Natural killer cell treated with Interleukin-12 subunit alpha and Interleukin-12 subunit beta and Interleukin-15 and Interleukin-18, amount 100 ng/mL, for 72 hours (primary cell): ENCODE measurements at regions not wholly inside any gene's neighbourhood (a gene's known extent, or its start where the extent isn't known, plus 50 kb on each side); places are given as distances from the start of the nearest gene placed in this dataset.

ENCODE experiments used
- ATAC-seq, 2 donors: fragments of 150-1000 bp; cut with Tn5 transposase in 1 of 2; sonication (Bioruptor Pico), chemical (Tn5 transposase) in 1 of 2; 2 replicates each; pipeline ENCODE4 v1.10.0; 2021
- DNase-seq: peaks from one replicate; pipeline ENCODE4 v3.0.0; 2022; ENCODE audit warnings: low spot score
- H3K27ac Mint-ChIP-seq, 2 donors: 1 replicate in 1 of 2; 2 replicates in 1 of 2; pipeline ENCODE4 v1.8.0; 2022; ENCODE audit warnings: mixed read lengths in 2 of 2, mild to moderate bottlenecking in 1 of 2, moderate library complexity in 1 of 2
- H3K27me3 Mint-ChIP-seq, 2 donors: 1 replicate in 1 of 2; 2 replicates in 1 of 2; pipeline ENCODE4 v1.8.0; 2022; ENCODE audit warnings: mixed read lengths in 2 of 2
- H3K36me3 Mint-ChIP-seq: one replicate; pipeline ENCODE4 v1.8.0; 2022; ENCODE audit warnings: mixed read lengths
- H3K4me1 Mint-ChIP-seq, 2 donors: 1 replicate in 1 of 2; 2 replicates in 1 of 2; pipeline ENCODE4 v1.8.0; 2022; ENCODE audit warnings: low read depth in 2 of 2, mixed read lengths in 2 of 2, mild to moderate bottlenecking in 1 of 2
- H3K4me3 Mint-ChIP-seq: one replicate; pipeline ENCODE4 v1.8.0; 2022; ENCODE audit warnings: mixed read lengths
- H3K9me3 Mint-ChIP-seq: 2 replicates; pipeline ENCODE4 v1.8.0; 2022; ENCODE audit warnings: mixed read lengths

DNA sequence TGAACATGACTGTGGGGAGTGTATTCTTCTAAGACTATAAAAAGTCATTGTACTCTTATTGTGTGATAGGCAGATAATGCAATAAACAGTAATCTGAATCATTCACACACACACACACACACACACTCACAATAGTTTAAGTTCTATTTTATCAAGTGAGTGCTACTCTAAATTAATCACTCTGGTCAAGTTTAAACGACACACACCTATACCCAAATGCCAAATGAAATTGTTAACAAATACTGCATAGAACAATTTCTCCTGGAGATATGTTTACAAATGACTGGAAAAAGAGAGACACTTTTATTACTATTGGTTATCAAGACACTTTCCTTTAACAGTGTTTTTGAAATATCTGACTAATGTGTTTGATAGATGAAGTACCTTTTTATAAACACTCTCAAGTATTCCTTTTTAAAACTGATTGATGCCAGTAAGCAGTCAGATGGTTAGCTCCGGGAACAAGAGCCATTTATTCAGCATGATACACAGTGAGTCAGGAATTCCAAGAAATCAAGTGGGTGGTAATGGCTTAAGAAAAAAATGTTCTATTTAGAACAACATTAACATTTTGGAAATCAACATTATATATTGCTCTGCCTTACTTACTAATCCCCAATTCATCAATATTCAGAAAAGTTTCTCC, 521.6 kb upstream of the ST8SIA4 start:
- Mint-ChIP-seq H3K27me3 (no peaks in the 10 kb centered on the region), H3K36me3 (no peaks in the 10 kb centered on the region), H3K4me3 (no peak overlapping the region), H3K27ac (no peak overlapping the region), H3K9me3 (peaks cover 3% of the 10 kb centered on the region), H3K4me1 (no peaks in the 10 kb centered on the region)
- DNase-seq (no peak), ATAC-seq (no peak)

DNA sequence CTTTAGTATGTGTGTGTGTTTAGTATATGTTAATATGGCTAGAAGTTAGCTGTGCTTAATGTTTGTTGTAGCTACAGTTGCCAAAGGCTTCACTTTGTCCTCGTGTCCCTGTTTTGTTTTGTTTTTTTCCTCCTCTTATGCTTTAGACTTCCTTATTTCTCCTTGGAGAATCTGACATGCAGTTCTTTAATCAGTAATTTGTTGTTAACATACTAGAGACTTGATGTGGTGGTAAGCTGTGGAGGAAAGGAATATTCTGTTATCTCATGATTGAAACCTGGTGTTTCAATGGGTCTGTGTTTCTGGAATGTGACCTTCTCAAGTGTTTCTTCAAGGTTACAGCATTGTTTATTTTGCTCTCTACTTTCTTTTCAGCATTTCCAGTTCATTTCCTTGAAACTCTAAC, 515.6 kb upstream of the ST8SIA4 start:
- Mint-ChIP-seq H3K9me3 (no peaks in the 10 kb centered on the region), H3K27me3 (no peaks in the 10 kb centered on the region)
- ATAC-seq: no peak

DNA sequence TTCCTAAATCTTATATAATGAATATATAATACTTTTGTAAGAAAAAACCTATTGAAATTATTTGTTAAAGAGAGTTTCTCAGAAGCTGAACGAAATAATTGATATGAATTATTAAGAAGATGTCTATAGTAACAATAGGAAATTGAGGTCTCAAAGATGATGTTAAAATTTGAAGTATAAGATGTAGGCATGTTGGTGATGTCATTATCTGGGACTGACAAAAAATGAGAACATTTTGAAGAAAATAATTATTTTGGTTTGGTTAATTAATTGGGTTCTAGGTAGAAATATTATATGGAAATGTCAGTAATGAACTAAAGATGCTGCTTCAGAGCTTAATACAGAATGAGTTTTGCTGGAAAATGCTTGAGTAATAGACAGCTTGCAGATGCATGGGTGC, 501.4 kb upstream of the ST8SIA4 start:
- H3K4me3 Mint-ChIP-seq: no peak overlapping the region
- H3K36me3 Mint-ChIP-seq: no peaks in the 10 kb centered on the region
- no peaks in the 10 kb centered on the region for H3K27me3 Mint-ChIP-seq
- H3K27ac Mint-ChIP-seq: no peak overlapping the region
- peaks cover 10% of the 10 kb centered on the region for H3K9me3 Mint-ChIP-seq
- DNase-seq (no peak), ATAC-seq (no peak)
- no peaks in the 10 kb centered on the region for H3K4me1 Mint-ChIP-seq

More for the DNA sequence above, 515.6 kb upstream of the ST8SIA4 start:
- Mint-ChIP-seq H3K27ac (no peak overlapping the region), H3K4me1 (no peaks in the 10 kb centered on the region), H3K4me3 (no peak overlapping the region), H3K36me3 (no peaks in the 10 kb centered on the region)
- DNase-seq: no peak

DNA sequence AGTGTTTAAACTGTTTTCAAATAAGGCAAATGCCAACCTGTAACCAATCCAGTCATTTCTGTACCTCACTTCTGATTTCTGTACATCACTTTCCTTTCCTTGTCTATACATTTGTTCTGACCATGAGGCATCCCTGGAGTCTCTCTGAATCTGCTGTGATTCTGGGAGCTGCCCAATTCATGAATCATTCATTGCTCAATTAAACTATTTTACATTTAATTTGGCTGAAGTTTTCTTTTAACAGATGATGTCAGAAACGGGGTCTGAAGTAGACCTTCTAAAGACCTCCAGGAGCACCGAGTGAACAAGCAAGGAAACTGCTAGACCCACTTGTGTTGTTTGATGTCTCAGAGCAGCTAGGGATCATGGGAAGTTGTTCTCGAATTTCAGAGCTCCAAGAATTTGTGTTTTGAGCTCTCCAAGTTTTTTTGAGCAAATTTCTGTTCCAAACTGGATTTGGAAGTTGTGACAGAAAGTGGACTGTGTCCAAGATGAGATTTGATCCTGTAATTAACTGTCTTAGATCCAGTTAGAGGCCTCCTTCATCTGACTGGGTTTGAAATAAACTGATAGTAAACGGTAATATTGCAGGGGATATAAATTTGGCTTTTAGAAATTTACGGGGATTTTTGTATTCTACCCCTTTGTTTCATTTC, 490.8 kb upstream of the ST8SIA4 start:
- no peaks in the 10 kb centered on the region for H3K36me3 Mint-ChIP-seq
- no peak overlapping the region for H3K4me3 Mint-ChIP-seq
- DNase-seq: no peak
- no peaks in the 10 kb centered on the region for H3K27me3 Mint-ChIP-seq
- ATAC-seq: no peak
- no peak overlapping the region for H3K27ac Mint-ChIP-seq
- no peaks in the 10 kb centered on the region for H3K4me1 Mint-ChIP-seq
- H3K9me3 Mint-ChIP-seq: no peaks in the 10 kb centered on the region

DNA sequence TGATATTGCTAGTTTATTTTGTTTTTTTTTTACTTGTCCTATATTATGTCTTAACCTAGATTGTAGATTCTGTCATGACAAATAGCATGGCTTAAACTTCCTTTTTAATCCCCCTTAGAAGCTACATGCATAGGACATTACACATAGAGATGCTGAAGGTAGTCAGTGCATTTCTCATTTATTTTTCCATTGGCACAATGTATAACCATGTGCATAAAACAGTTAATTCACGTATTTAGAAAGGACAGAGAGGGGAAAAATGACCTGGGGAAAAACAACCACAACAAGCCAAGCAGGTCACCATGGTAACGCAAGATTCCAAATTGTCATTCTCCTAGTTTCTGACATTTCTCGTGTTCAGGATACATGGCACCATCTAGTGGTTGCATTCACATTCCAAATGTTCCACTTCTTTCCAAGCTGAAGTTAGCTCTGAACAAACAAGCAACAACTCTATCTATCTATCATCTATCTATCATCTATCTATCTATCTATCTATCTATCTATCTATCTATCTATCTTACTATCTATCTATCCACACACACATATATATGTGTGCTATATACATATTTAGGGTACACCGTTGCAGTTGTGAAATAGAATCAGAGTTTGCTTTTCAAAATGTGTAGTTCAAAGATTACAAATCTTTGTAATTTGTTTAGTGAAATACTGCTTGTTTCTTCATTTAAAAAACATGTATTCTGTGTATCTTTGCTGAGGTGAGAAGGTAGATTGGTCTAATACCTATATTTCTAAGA, 487.2 kb upstream of the ST8SIA4 start:
- no peaks in the 10 kb centered on the region for H3K36me3 Mint-ChIP-seq
- no peak overlapping the region for H3K27ac Mint-ChIP-seq

DNA sequence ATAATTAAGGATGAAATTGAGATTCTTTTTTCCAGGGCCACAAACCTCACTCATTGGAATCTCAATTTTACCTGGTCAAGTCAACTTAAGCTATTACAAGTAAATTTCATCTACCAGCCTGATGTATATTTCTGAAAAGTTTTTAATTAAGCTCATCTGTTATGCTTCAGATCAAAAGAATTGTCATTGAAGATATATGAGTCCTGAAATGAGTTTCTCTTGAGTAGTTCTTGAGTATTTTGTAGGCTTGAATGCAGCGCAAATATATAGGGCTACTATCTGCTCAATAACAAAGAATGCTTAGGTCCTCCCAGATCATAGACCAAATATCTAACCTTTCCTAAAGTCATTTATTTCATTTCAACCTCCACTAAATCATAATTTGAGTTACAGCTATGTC, 482.2 kb upstream of the ST8SIA4 start:
- no peaks in the 10 kb centered on the region for H3K27me3 Mint-ChIP-seq
- H3K27ac Mint-ChIP-seq: no peak overlapping the region
- no peaks in the 10 kb centered on the region for H3K36me3 Mint-ChIP-seq
- no peaks in the 10 kb centered on the region for H3K4me1 Mint-ChIP-seq
- DNase-seq: no peak
- no peak for ATAC-seq
- no peak overlapping the region for H3K4me3 Mint-ChIP-seq
- peaks cover 2% of the 10 kb centered on the region for H3K9me3 Mint-ChIP-seq

More for the DNA sequence above, 487.2 kb upstream of the ST8SIA4 start:
- ATAC-seq (no peak), DNase-seq (no peak)
- Mint-ChIP-seq H3K27me3 (no peaks in the 10 kb centered on the region), H3K4me1 (no peaks in the 10 kb centered on the region), H3K9me3 (no peaks in the 10 kb centered on the region), H3K4me3 (no peak overlapping the region)

DNA sequence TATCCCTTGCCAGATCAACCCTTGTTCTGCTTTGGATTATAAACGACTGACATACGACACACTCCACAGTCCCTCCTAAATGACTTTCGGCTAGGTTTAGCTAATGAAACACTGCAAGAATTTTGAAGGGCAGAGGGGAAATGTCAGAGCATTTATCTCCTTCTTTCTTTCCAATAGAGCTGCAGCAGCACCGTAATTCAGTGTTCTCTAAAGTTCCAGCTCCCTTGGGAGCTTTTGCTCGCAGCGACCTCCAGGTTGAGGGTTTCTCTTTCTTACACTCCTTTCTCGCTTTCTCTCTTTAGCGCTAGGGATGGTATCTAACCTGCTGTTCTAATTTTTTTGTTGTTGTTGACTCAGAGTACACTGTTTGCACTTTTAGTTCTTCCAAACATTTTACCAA, 467.1 kb upstream of the ST8SIA4 start:
- no peak overlapping the region for H3K27ac Mint-ChIP-seq
- H3K27me3 Mint-ChIP-seq: no peaks in the 10 kb centered on the region
- H3K4me3 Mint-ChIP-seq: no peak overlapping the region
- no peak for DNase-seq
- no peak for ATAC-seq
- H3K9me3 Mint-ChIP-seq: peaks cover 9% of the 10 kb centered on the region
- no peaks in the 10 kb centered on the region for H3K4me1 Mint-ChIP-seq
- no peaks in the 10 kb centered on the region for H3K36me3 Mint-ChIP-seq

DNA sequence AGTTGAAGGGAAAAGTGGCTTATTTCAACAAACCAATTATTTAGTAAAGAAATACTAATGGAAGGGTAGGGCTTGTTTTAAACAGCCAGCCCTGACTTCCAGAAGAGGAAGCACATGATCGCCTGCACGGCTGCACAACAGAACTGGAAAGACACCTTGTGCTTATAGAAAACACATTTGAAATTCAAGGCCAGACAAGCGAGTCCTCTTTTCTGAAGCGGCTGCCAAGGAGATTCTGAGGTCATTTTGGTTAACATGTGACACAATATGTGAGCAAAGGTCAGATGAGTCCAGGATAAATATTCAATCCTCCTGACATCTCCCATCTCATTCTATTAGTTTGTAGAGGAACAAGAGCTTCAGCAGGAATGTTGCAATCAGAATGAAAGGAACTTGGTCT, 461.4 kb upstream of the ST8SIA4 start:
- DNase-seq: no peak
- Mint-ChIP-seq H3K4me3 (no peak overlapping the region), H3K36me3 (no peaks in the 10 kb centered on the region), H3K9me3 (no peaks in the 10 kb centered on the region), H3K4me1 (no peaks in the 10 kb centered on the region), H3K27me3 (no peaks in the 10 kb centered on the region), H3K27ac (no peak overlapping the region)
- ATAC-seq: no peak

DNA sequence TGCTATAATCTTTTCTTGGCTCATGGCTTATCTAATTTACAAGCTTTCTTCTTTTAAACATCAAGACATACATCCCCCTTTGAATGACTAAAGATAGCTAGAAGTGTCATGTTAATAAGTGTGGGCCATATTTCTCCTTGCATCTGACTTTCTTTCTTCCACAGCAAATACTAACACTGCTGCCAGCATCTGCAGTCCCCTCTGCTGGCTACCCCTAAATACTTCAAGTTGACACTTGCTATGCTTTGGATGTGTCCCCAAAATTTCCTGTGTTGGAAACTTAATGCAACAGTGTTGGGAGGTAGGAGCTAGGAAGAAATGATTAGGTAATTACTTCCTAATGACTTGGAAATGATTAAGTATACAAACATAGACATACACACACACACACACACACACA, 459.0 kb upstream of the ST8SIA4 start:
- DNase-seq (no peak), ATAC-seq (no peak)
- Mint-ChIP-seq H3K4me3 (no peak overlapping the region), H3K27ac (no peak overlapping the region), H3K36me3 (no peaks in the 10 kb centered on the region), H3K9me3 (no peaks in the 10 kb centered on the region), H3K27me3 (no peaks in the 10 kb centered on the region), H3K4me1 (no peaks in the 10 kb centered on the region)

DNA sequence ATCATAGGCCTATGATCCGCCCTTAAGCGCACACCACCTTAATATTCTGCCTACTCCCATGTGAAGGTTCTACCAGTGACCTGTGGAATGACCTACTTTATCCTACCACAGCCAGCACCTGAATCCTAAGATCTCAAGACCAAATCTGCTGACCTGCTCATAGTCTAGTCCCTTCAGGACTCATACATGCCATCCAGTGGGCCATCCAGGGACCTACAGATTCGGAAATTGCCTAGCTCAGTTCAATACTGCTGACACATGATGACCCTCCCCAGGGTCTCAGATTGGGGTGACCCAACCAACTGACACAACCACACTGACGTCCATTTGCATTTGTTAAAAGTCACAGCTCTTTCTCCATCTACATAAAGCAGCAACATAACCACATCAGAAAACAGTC, 443.8 kb upstream of the ST8SIA4 start:
- no peaks in the 10 kb centered on the region for H3K4me1 Mint-ChIP-seq
- no peak for ATAC-seq
- H3K9me3 Mint-ChIP-seq: peaks cover 25% of the 10 kb centered on the region
- no peak for DNase-seq
- no peak overlapping the region for H3K4me3 Mint-ChIP-seq
- no peaks in the 10 kb centered on the region for H3K27me3 Mint-ChIP-seq
- no peaks in the 10 kb centered on the region for H3K36me3 Mint-ChIP-seq
- no peak overlapping the region for H3K27ac Mint-ChIP-seq

DNA sequence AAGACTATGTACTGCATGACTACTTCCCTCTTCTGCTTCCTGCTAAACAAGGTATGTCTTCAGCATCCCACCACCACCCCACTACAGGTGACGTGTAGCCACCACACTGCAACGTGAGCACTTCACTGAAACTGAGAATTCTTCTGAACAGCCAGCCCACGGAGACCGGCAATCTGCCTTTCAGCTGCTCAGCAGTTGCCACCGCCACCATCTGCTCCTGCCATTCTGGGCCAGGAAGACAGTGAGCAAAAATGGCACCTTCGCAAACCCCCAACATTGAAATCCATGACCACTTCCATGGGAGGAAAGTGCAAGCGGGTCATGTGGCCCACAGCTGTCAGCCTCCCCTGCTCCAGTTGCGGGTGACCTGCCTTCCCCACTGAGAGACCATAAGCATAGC, 443.4 kb upstream of the ST8SIA4 start:
- ATAC-seq: no peak

DNA sequence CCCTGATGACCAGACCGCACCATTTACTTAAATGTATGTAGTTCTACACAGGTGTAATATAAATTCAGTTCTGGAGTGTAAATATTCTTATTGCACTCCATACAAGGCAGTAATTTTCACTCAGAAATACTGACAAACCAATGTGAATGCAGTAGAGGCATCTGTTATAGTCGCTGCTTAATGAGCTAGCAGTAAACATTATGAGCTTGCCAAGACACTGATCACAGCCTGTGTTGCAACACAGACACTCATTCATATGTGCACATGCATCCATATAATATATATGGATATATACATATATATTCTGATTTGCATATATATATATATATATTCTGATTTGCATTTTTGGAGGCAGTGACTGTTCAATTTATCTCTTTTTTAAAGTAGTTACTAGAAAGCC, 435.1 kb upstream of the ST8SIA4 start:
- Mint-ChIP-seq H3K4me1 (no peaks in the 10 kb centered on the region), H3K4me3 (no peak overlapping the region), H3K36me3 (peaks cover 5% of the 10 kb centered on the region), H3K27ac (no peak overlapping the region), H3K27me3 (no peaks in the 10 kb centered on the region), H3K9me3 (peaks cover 8% of the 10 kb centered on the region)
- DNase-seq (no peak), ATAC-seq (no peak)

More for the DNA sequence above, 443.4 kb upstream of the ST8SIA4 start:
- DNase-seq: no peak
- no peaks in the 10 kb centered on the region for H3K4me1 Mint-ChIP-seq
- H3K27me3 Mint-ChIP-seq: no peaks in the 10 kb centered on the region
- H3K27ac Mint-ChIP-seq: no peak overlapping the region
- no peaks in the 10 kb centered on the region for H3K36me3 Mint-ChIP-seq
- no peak overlapping the region for H3K4me3 Mint-ChIP-seq
- peaks cover 24% of the 10 kb centered on the region for H3K9me3 Mint-ChIP-seq

DNA sequence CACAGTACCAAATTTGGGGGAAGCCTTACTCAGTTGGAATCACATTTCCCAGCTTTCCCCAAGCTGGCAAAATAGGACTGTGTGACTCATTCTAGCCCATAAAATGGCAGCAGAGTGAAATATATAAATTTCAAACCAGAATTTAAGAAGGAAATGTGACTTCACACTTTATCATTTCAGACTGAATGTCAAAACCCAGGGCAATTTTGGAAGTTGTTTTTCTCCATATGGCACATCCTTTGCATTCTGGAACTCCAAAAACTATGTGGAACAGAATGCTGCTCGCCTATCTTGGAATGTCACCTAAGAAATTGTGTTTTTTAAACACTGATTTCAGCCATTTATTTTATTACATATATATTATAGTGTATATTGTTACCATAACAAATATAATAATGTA, 424.7 kb upstream of the ST8SIA4 start:
- Mint-ChIP-seq H3K27me3 (no peaks in the 10 kb centered on the region), H3K9me3 (peaks cover 18% of the 10 kb centered on the region), H3K27ac (no peak overlapping the region), H3K4me1 (no peaks in the 10 kb centered on the region), H3K4me3 (no peak overlapping the region), H3K36me3 (peaks cover 5% of the 10 kb centered on the region)
- no peak for DNase-seq
- ATAC-seq: no peak

DNA sequence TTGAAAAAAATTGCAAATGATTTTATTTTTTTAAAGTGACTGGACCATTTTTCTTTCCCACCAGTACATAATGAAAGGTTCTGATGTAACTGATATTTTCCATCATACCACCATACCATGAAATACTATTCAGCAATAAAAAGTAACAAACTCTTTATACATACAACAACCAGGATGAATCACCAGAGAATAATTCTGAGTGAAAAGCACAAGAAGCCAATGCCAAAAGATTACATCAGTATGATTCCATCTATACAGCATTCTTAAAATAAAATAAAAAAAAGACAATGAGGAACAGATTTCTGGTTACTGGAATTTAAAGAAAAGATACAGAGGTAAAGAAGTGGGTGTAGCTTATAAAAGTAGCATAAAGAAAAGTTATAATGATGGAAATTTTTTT, 423.7 kb upstream of the ST8SIA4 start:
- ATAC-seq (no peak), DNase-seq (no peak)
- H3K4me3 Mint-ChIP-seq: no peak overlapping the region
- H3K27ac Mint-ChIP-seq: no peak overlapping the region
- peaks cover 18% of the 10 kb centered on the region for H3K9me3 Mint-ChIP-seq
- H3K4me1 Mint-ChIP-seq: no peaks in the 10 kb centered on the region
- peaks cover 5% of the 10 kb centered on the region for H3K36me3 Mint-ChIP-seq
- no peaks in the 10 kb centered on the region for H3K27me3 Mint-ChIP-seq
